ENCODE measurements at regions not wholly inside any gene's neighbourhood (a gene's known extent, or its start where the extent isn't known, plus 50 kb on each side); places are given as distances from the start of the nearest gene placed in this dataset.

DNA sequence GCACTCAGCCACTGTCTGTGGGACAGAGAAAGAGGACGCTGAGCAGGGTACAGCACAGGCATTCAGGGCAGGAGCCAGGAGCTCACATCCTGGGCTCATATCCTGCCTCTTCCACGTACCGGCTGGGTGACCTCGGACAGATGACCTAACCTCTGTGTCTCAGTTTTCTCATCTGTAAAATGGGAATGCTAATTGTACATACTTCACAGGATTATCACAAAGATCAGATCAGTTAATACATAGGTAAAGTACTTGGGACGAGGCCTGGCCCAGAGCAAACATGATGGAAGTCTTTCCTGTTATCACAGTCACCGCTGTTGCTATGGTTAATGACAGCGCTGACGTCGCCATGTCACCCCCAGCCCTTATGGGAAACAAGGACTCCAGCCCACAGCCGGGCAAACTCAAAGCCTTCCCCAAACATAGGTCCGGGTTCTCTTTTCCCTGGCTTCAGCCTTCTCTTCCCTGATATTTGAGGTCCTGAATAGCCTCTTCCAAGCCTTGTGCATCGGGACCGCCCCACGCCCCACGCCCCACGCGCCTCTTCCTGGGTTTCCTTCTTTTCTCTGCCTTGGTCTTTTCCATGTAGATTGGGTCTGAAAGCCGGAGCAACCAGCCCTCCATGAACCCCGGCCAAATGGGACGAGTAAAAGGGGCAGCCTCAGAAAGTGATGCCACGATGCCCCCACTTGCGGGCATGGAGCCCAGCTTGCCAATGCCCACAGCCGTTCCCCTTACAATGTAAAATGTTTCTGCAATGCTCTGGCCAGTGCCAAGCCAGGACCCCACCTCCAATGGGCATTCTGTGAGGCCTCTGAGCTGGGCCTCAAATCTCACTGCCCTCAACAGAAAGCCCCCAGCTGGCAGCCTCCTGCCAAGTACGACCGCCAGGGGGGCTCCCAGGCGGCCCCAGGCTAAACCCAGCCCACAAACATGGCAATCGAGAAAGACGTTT is 125.4 kb downstream of the RFLNA start:
- H3K4me3 ChIP-seq, result no peak overlapping the region

DNA sequence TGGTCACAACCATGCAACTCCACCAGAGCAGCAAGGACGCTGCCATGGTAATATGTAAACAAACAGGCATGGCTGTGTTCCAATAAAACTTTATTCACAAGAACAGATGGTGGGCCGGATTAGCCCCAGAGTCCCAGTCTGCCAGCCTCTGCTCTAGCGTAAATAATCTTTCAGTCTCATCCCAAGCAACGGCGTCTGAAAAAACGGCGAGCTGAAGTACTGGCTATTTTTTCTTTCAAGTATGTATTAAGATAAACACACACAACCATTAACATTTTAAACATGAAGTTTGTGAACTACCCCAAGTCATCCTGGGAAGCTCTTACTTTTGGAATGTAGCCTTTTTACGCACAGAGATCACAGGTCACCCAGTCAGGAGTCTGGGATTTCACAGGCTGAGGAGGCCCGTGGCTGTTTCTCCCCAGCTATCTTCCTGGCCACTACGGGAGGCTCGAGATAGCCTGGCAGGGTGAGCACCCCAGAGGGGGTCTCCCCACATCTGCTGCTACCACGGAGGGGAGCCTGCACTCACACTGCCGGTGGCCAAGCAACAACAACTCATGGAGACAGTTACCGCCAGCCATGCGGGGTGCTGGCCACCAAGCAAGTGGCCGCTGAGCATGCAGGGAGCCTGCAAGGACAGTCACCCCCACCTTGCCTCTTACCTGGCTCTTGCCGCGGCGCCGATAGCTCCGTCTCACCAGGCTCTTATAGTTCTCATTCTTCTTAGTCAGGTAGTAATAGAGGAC is 124.6 kb downstream of the RFLNA start:
- Histone ChIP-seq H3K4me3 (no peak overlapping the region), H3K27me3 (no peaks in the 10 kb centered on the region), H3K36me3 (peaks cover 45% of the 10 kb centered on the region), H3K4me1 (peaks cover 26% of the 10 kb centered on the region), H3K27ac (no peak overlapping the region), H3K9me3 (no peaks in the 10 kb centered on the region)
- TF ChIP-seq, protein P1, sequence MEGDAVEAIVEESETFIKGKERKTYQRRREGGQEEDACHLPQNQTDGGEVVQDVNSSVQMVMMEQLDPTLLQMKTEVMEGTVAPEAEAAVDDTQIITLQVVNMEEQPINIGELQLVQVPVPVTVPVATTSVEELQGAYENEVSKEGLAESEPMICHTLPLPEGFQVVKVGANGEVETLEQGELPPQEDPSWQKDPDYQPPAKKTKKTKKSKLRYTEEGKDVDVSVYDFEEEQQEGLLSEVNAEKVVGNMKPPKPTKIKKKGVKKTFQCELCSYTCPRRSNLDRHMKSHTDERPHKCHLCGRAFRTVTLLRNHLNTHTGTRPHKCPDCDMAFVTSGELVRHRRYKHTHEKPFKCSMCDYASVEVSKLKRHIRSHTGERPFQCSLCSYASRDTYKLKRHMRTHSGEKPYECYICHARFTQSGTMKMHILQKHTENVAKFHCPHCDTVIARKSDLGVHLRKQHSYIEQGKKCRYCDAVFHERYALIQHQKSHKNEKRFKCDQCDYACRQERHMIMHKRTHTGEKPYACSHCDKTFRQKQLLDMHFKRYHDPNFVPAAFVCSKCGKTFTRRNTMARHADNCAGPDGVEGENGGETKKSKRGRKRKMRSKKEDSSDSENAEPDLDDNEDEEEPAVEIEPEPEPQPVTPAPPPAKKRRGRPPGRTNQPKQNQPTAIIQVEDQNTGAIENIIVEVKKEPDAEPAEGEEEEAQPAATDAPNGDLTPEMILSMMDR (IDR thresholded peaks at IDR 0.05), result no peak
- intact Hi-C loops (cut with DNase I), result no loop called here
- DNase-seq, result no peak
- no peak for ATAC-seq

More for the DNA sequence above, 125.4 kb downstream of the RFLNA start:
- intact Hi-C loops (cut with DNase I), result no loop called here
- no peaks in the 10 kb centered on the region for H3K27me3 ChIP-seq
- peak overlapping the region; percentile 91 for H3K27ac ChIP-seq
- ATAC-seq (no peak), DNase-seq (no peak)
- peaks cover 53% of the 10 kb centered on the region for H3K36me3 ChIP-seq
- TF ChIP-seq, protein P1 (IDR thresholded peaks at IDR 0.05), result no peak
- H3K4me1 ChIP-seq, result peaks cover 26% of the 10 kb centered on the region
- no peaks in the 10 kb centered on the region for H3K9me3 ChIP-seq

DNA sequence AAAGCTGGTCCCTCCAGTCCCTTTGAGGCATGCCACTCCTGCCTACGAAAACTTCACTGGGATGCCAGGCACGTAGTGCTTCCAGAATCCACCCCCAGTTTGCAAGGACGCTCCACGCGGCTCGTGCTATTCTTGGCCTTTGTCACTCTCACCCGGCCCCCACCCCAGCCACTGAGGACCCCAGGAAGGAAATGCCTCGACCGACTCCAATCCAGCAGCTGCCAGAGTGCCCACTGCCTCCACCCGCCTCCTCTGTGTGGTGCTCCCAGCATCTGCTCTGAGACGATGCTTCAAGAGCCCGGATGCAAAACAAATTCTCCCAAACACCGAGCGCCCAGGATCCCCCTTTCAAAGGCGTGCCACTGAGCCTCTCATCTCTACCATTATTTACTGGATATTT is 123.9 kb downstream of the RFLNA start:
- Histone ChIP-seq H3K4me1 (peaks cover 20% of the 10 kb centered on the region), H3K27ac (peak overlapping the region; percentile 24), H3K4me3 (no peak overlapping the region), H3K9me3 (no peaks in the 10 kb centered on the region), H3K36me3 (peaks cover 51% of the 10 kb centered on the region), H3K27me3 (no peaks in the 10 kb centered on the region)
- intact Hi-C loops (cut with DNase I), result no loop called here
- DNase-seq, result no peak
- TF ChIP-seq, protein P1 (IDR thresholded peaks at IDR 0.05), result no peak
- no peak for ATAC-seq

DNA sequence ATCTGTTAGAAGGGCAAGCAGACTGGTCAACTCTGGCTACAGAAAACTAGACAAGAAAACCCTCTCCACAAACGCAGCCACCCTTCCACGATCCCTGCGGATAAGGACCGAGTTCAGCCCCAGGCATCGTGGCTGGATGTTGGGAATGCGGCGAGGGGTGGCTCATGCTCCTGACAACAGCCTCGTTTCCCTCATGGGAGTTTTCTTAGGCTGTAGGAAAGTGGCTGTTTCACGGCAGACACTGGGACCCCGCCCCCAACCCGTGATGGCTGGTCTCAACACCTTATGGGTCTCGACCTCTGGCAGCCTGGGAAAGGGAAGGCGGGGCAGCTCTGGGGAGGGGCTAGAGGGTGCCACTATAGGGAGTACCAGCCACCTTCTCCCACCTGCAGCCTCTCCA is 123.3 kb downstream of the RFLNA start:
- intact Hi-C loops (cut with DNase I), result no loop called here
- Histone ChIP-seq H3K9me3 (no peaks in the 10 kb centered on the region), H3K4me3 (no peak overlapping the region), H3K36me3 (peaks cover 53% of the 10 kb centered on the region), H3K27me3 (no peaks in the 10 kb centered on the region), H3K4me1 (peaks cover 19% of the 10 kb centered on the region), H3K27ac (no peak overlapping the region)
- ATAC-seq (no peak), DNase-seq (no peak)
- TF ChIP-seq, protein P1 (IDR thresholded peaks at IDR 0.05), result no peak

DNA sequence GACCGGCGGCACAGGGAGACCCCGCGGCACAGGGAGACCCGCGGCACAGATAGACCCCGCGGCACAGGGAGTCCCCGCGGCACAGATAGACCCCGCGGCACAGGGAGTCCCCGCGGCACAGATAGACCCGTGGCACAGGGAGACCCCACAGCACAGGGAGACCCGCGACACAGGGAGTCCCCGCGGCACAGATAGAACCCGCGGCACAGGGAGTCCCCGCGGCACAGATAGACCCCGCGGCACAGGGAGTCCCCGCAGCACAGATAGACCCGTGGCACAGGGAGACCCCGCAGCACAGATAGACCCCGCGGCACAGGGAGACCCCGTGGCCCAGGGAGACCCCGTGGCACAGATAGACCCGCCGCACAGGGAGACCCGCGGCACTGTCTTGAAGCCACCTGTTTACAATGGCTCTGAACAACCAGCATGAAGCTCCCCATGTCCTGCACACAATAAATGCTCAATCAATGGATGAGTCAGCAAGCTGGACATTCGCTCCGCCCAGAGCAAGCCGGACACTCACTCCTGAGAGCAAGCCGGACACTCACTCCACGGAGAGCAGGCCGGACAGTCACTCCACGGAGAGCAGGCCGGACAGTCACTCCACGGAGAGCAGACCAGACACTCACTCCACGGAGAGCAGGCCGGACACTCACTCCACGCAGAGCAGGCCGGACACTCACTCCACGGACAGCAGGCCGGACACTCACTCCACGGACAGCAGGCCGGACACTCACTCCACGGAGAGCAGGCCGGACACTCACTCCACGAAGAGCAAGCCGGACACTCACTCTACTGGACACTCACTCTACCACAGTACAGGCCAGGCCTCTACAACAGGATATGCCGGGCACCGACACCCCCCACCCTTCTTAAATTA is 121.9 kb downstream of the RFLNA start:
- Histone ChIP-seq H3K36me3 (peaks cover 63% of the 10 kb centered on the region), H3K9me3 (no peaks in the 10 kb centered on the region), H3K4me3 (no peak overlapping the region), H3K4me1 (peaks cover 7% of the 10 kb centered on the region), H3K27me3 (no peaks in the 10 kb centered on the region), H3K27ac (no peak overlapping the region)
- DNase-seq (no peak), ATAC-seq (no peak)
- intact Hi-C loops (cut with DNase I), result no loop called here
- TF ChIP-seq, protein P1 (IDR thresholded peaks at IDR 0.05), result no peak
